Skeletal muscle tissue (tissue), 3 donors: ENCODE measurements at regions not wholly inside any gene's neighbourhood (a gene's known extent, or its start where the extent isn't known, plus 50 kb on each side); places are given as distances from the start of the nearest gene placed in this dataset.
"Not testable (repeated sequence)": the region's sequence is repeated elsewhere in the genome, so short reads cannot be mapped to it uniquely, and the experiment has no call there.

Experiments used
- H3K27ac ChIP-seq: one replicate; pipeline ENCODE4 v1.7.0; 2013; ENCODE audit warnings: mild to moderate bottlenecking, low read depth, low read length, inconsistent platforms
- H3K27me3 ChIP-seq, 3 donors: one replicate each; pipeline ENCODE4 v1.7.0; 2013; ENCODE audit warnings: low read length in 3 of 3; ENCODE audit not compliant: control insufficient read depth in 3 of 3, insufficient read depth in 3 of 3
- H3K36me3 ChIP-seq, 3 donors: one replicate each; pipeline ENCODE4 v1.7.0; 2013; ENCODE audit warnings: low read length in 3 of 3; ENCODE audit not compliant: control insufficient read depth in 3 of 3, insufficient read depth in 3 of 3
- H3K4me1 ChIP-seq, 3 donors: one replicate each; pipeline ENCODE4 v1.7.0; 2013; ENCODE audit warnings: low read length in 3 of 3, mild to moderate bottlenecking in 3 of 3; ENCODE audit not compliant: control insufficient read depth in 3 of 3, insufficient read depth in 3 of 3
- H3K4me3 ChIP-seq, 3 donors: one replicate each; pipeline ENCODE4 v1.7.0; 2013; ENCODE audit warnings: low read length in 3 of 3
- H3K9ac ChIP-seq, 3 donors: one replicate each; pipeline ENCODE4 v1.7.0; 2013; ENCODE audit warnings: low read length in 3 of 3, mild to moderate bottlenecking in 3 of 3, moderate library complexity in 2 of 3, low read depth in 1 of 3
- H3K9me3 ChIP-seq, 3 donors: one replicate each; pipeline ENCODE4 v1.7.0; 2013; ENCODE audit warnings: low read length in 3 of 3; ENCODE audit not compliant: control insufficient read depth in 3 of 3
- donor health status: Osteomylitis.

- not testable (repeated sequence) for H3K36me3 ChIP-seq, H3K4me1 ChIP-seq, H3K4me3 ChIP-seq, H3K9me3 ChIP-seq, H3K27me3 ChIP-seq, H3K9ac ChIP-seq, H3K27ac ChIP-seq
Measured at GRCh38 chr6:21282360-21282759, 311.2 kb upstream of the SOX4 start.

- Histone ChIP-seq H3K9ac (no peak overlapping the region), H3K4me3 (no peak overlapping the region), H3K36me3 (no peaks in the 10 kb centered on the region), H3K27me3 (no peaks in the 10 kb centered on the region), H3K4me1 (no peaks in the 10 kb centered on the region), H3K27ac (no peak overlapping the region), H3K9me3 (no peaks in the 10 kb centered on the region)
Measured at GRCh38 chr6:21284166-21284565, 309.4 kb upstream of the SOX4 start.

GRCh38 chr6:21284706-21285105, 308.8 kb upstream of the SOX4 start:
- Histone ChIP-seq H3K27ac (no peak overlapping the region), H3K4me1 (no peaks in the 10 kb centered on the region), H3K9me3 (no peaks in the 10 kb centered on the region), H3K36me3 (no peaks in the 10 kb centered on the region), H3K4me3 (no peak overlapping the region), H3K27me3 (no peaks in the 10 kb centered on the region), H3K9ac (no peak overlapping the region)

GRCh38 chr6:21294144-21294543, 299.4 kb upstream of the SOX4 start:
- Histone ChIP-seq H3K9me3 (no peaks in the 10 kb centered on the region), H3K36me3 (no peaks in the 10 kb centered on the region), H3K4me1 (no peaks in the 10 kb centered on the region), H3K4me3 (no peak overlapping the region), H3K9ac (no peak overlapping the region), H3K27ac (no peak overlapping the region), H3K27me3 (no peaks in the 10 kb centered on the region)

- Histone ChIP-seq H3K9ac (no peak overlapping the region), H3K27ac (no peak overlapping the region)
Measured at GRCh38 chr6:21295506-21296240, 297.9 kb upstream of the SOX4 start.

GRCh38 chr6:21297665-21298064, 295.9 kb upstream of the SOX4 start:
- no peaks in the 10 kb centered on the region for H3K36me3 ChIP-seq
- H3K27me3 ChIP-seq, result no peaks in the 10 kb centered on the region
- no peak overlapping the region for H3K4me3 ChIP-seq
- no peak overlapping the region for H3K9ac ChIP-seq
- H3K27ac ChIP-seq, result no peak overlapping the region
- no peaks in the 10 kb centered on the region for H3K9me3 ChIP-seq
- no peaks in the 10 kb centered on the region for H3K4me1 ChIP-seq

More at GRCh38 chr6:21295506-21296240, 297.9 kb upstream of the SOX4 start:
- H3K36me3 ChIP-seq, result no peaks in the 10 kb centered on the region
- no peaks in the 10 kb centered on the region for H3K27me3 ChIP-seq
- H3K4me1 ChIP-seq, result no peaks in the 10 kb centered on the region
- H3K9me3 ChIP-seq, result no peaks in the 10 kb centered on the region
- no peak overlapping the region for H3K4me3 ChIP-seq

GRCh38 chr6:21299216-21299615, 294.3 kb upstream of the SOX4 start:
- Histone ChIP-seq H3K27me3 (no peaks in the 10 kb centered on the region), H3K4me1 (no peaks in the 10 kb centered on the region), H3K27ac (no peak overlapping the region), H3K9ac (no peak overlapping the region), H3K4me3 (no peak overlapping the region), H3K9me3 (no peaks in the 10 kb centered on the region), H3K36me3 (no peaks in the 10 kb centered on the region)

- H3K27ac ChIP-seq, result no peak overlapping the region
- no peak overlapping the region for H3K4me3 ChIP-seq
- no peaks in the 10 kb centered on the region for H3K27me3 ChIP-seq
- no peaks in the 10 kb centered on the region for H3K9me3 ChIP-seq
- no peaks in the 10 kb centered on the region for H3K4me1 ChIP-seq
- no peak overlapping the region for H3K9ac ChIP-seq
- no peaks in the 10 kb centered on the region for H3K36me3 ChIP-seq
Measured at GRCh38 chr6:21300439-21300838, 293.1 kb upstream of the SOX4 start.

- H3K4me1 ChIP-seq, result no peaks in the 10 kb centered on the region
- no peak overlapping the region for H3K27ac ChIP-seq
- no peaks in the 10 kb centered on the region for H3K9me3 ChIP-seq
- no peaks in the 10 kb centered on the region for H3K27me3 ChIP-seq
- H3K36me3 ChIP-seq, result no peaks in the 10 kb centered on the region
- no peak overlapping the region for H3K9ac ChIP-seq
- H3K4me3 ChIP-seq, result no peak overlapping the region
Measured at GRCh38 chr6:21305893-21306332, 287.6 kb upstream of the SOX4 start.

- H3K9me3 ChIP-seq, result no peaks in the 10 kb centered on the region
Measured at GRCh38 chr6:21306546-21306945, 287.0 kb upstream of the SOX4 start.

More at GRCh38 chr6:21306546-21306945, 287.0 kb upstream of the SOX4 start:
- H3K27ac ChIP-seq, result no peak overlapping the region
- H3K4me3 ChIP-seq, result no peak overlapping the region
- H3K36me3 ChIP-seq, result no peaks in the 10 kb centered on the region
- no peaks in the 10 kb centered on the region for H3K27me3 ChIP-seq
- no peak overlapping the region for H3K9ac ChIP-seq
- no peaks in the 10 kb centered on the region for H3K4me1 ChIP-seq
